Fibroblast of villous mesenchyme (primary cell): ENCODE measurements at regions not wholly inside any gene's neighbourhood (a gene's known extent, or its start where the extent isn't known, plus 50 kb on each side); places are given as distances from the start of the nearest gene placed in this dataset.
A peak's percentile ranks its signal among the peaks of the same experiment; 100 is the strongest.

Experiments used
- DNase-seq: peaks from one replicate; pipeline ENCODE4 v3.0.0-alpha.2; 2010; ENCODE audit warnings: low read depth
- H3K4me3 ChIP-seq: 2 replicates; pipeline ENCODE4 v1.5.1; 2011; ENCODE audit warnings: low read depth, mild to moderate bottlenecking, low read length
- CTCF ChIP-seq: IDR thresholded peaks from 2 replicates; pipeline ENCODE4 v1.5.1; 2012; ENCODE audit warnings: low read depth, mild to moderate bottlenecking, low read length; ENCODE audit not compliant: insufficient read depth

GRCh38 chr3:27630885-27631284, 91.2 kb downstream of the EOMES start:
- no peak for TF ChIP-seq CTCF
- no peak overlapping the region for H3K4me3 ChIP-seq
- DNase-seq = peak; percentile 30

GRCh38 chr3:27629366-27629765, 92.8 kb downstream of the EOMES start:
- no peak overlapping the region for H3K4me3 ChIP-seq
- TF ChIP-seq CTCF = no peak
- no peak for DNase-seq

GRCh38 chr3:27628026-27628750, 93.9 kb downstream of the EOMES start:
- no peak for TF ChIP-seq CTCF
- H3K4me3 ChIP-seq = no peak overlapping the region
- DNase-seq = peak; percentile 39

GRCh38 chr3:27626596-27627118, 95.5 kb downstream of the EOMES start:
- no peak for TF ChIP-seq CTCF
- DNase-seq = no peak
- no peak overlapping the region for H3K4me3 ChIP-seq

- TF ChIP-seq CTCF = no peak
- no peak overlapping the region for H3K4me3 ChIP-seq
- no peak for DNase-seq
These were observed 96.3 kb downstream of the EOMES start for GRCh38 chr3:27625864-27626263.

GRCh38 chr3:27623085-27623753, 98.9 kb downstream of the EOMES start:
- no peak overlapping the region for H3K4me3 ChIP-seq
- peak; percentile 36 for DNase-seq
- no peak for TF ChIP-seq CTCF
